ENCODE measurements at regions not wholly inside any gene's neighbourhood (a gene's known extent, or its start where the extent isn't known, plus 50 kb on each side); places are given as distances from the start of the nearest gene placed in this dataset.

DNA sequence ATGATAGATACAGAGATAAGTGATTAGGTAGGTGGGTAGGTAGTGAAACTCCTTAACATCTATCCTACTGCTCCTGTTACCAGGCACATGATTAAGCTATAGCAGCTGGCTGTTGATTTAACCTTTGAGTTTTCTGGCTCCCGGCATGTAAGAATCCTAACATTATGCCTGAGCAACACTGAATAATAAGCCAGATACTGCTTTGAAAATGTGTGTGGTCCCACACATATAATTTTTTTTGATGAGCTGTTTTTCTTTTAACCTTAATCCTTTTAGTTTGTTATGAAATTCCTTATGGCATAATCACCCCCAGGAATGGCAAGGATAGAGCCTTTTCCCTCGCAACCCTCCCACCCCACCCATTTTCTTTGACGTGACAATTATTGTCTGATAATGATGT, 104.2 kb upstream of the NEUROD1 start:
- ATAC-seq = no peak
- no peak for TF ChIP-seq GLIS3 (CRISPR knock-in tag; IDR thresholded peaks at IDR 0.05)
- no peak for TF ChIP-seq BACH2 (CRISPR knock-in tag; IDR thresholded peaks at IDR 0.05; ENCODE audit: borderline replicate concordance)
- no peak for TF ChIP-seq PPARA (CRISPR knock-in tag; IDR thresholded peaks at IDR 0.05; ENCODE audit: borderline replicate concordance)
- no peak for TF ChIP-seq OSR1 (CRISPR knock-in tag; IDR thresholded peaks at IDR 0.05)
- no peak for TF ChIP-seq CSDC2 (CRISPR knock-in tag; IDR thresholded peaks at IDR 0.05)
- no peak for TF ChIP-seq ZFP3 (CRISPR knock-in tag; IDR thresholded peaks at IDR 0.05)
- TF ChIP-seq, protein P1, sequence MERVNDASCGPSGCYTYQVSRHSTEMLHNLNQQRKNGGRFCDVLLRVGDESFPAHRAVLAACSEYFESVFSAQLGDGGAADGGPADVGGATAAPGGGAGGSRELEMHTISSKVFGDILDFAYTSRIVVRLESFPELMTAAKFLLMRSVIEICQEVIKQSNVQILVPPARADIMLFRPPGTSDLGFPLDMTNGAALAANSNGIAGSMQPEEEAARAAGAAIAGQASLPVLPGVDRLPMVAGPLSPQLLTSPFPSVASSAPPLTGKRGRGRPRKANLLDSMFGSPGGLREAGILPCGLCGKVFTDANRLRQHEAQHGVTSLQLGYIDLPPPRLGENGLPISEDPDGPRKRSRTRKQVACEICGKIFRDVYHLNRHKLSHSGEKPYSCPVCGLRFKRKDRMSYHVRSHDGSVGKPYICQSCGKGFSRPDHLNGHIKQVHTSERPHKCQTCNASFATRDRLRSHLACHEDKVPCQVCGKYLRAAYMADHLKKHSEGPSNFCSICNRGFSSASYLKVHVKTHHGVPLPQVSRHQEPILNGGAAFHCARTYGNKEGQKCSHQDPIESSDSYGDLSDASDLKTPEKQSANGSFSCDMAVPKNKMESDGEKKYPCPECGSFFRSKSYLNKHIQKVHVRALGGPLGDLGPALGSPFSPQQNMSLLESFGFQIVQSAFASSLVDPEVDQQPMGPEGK (CRISPR knock-in tag; IDR thresholded peaks at IDR 0.05; ENCODE audit: borderline replicate concordance) = no peak
- TF ChIP-seq ISL1 (CRISPR knock-in tag; IDR thresholded peaks at IDR 0.05) = no peak
- no peak for TF ChIP-seq ARNTL (CRISPR knock-in tag; IDR thresholded peaks at IDR 0.05; ENCODE audit: borderline replicate concordance, low read depth)
- TF ChIP-seq RARB (CRISPR knock-in tag; IDR thresholded peaks at IDR 0.05) = no peak
- no peak for TF ChIP-seq ZNF70 (CRISPR knock-in tag; IDR thresholded peaks at IDR 0.05)
- no peak for TF ChIP-seq ZNF8 (CRISPR knock-in tag; IDR thresholded peaks at IDR 0.05)
- TF ChIP-seq, protein P2, sequence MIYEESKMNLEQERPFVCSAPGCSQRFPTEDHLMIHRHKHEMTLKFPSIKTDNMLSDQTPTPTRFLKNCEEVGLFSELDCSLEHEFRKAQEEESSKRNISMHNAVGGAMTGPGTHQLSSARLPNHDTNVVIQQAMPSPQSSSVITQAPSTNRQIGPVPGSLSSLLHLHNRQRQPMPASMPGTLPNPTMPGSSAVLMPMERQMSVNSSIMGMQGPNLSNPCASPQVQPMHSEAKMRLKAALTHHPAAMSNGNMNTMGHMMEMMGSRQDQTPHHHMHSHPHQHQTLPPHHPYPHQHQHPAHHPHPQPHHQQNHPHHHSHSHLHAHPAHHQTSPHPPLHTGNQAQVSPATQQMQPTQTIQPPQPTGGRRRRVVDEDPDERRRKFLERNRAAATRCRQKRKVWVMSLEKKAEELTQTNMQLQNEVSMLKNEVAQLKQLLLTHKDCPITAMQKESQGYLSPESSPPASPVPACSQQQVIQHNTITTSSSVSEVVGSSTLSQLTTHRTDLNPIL (CRISPR knock-in tag; IDR thresholded peaks at IDR 0.05; ENCODE audit: low read depth) = no peak
- no peak for TF ChIP-seq ESRRG (CRISPR knock-in tag; IDR thresholded peaks at IDR 0.05)

DNA sequence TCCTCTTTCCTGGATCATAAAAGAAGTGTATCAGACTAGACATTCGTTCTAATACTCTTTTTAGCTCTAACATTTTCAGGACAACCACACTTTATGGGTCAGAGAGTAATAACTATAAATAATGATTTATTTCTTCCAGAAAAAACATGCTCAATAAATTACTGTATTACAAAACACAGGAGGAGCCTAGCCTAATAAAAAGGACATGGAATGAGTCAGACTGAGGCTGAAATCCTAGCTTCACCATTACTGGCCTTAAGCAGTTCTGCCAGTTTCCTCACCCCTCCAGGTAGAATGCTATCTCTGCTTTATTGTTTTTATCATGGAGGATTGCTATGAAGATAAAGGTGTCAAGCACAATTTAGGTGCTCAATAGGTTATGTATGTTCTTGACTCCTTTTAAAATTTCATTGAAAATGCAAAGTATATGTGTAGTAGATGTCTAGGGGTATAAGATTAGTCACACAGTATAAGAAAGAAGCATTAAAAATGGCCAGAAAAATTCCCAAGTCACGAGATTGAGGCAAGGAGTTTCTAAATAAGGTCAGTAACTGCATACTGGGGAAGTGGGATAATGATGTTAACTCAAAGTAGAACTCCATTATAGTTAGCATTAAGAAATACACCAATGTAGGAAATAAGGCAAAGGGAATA, 105.5 kb upstream of the NEUROD1 start:
- ATAC-seq = peak; percentile 84
- TF ChIP-seq ISL1 (CRISPR knock-in tag; IDR thresholded peaks at IDR 0.05) (0 out of 2 replicates have a peak, but pooled peaks have one; percentile 12), TSHZ2 (CRISPR knock-in tag; IDR thresholded peaks at IDR 0.05) (no peak)

DNA sequence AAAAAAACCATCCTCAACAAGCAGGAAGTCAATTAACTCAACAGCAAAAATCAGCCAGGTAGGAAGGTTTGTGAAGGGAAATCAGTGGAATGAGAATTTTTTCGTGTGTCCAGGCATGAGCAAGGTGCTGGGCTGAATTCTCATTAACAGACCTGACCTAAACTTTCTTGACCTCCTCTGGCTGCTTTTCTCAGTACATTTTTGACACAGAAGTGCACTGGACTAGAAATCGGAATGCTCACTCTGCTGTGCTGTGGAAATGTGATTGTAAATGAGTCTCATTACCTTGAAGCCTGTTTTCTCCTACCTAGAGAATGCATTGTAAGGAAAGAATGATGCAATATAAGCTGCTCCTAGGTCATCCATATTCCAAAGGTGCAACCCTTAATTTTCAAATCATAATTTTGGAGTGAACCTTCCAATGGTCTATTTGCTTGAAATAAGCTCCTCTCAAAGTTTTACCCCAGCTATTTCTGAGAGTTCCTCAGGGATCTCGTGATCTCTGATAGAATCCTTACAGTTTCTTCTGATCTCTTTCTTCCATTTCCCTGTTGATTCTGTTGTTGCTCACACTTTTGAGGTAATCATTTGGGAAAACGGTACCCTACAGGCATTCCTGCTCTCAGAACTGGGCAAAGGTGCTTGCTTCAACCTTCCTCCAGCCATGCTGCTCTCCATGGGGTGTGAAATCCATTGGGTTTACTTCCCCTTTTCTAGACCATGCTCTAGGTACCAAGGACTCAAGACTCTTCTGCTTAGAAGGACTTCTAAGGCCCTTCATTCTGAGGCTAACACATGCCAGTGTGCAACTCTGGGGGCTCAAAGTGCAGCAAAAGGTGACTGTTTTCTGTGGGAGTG, 104.9 kb upstream of the ITPRID2 start:
- TF ChIP-seq POU6F1 (CRISPR knock-in tag; IDR thresholded peaks at IDR 0.05; ENCODE audit: borderline replicate concordance, low read depth) = no peak
- no peak for ATAC-seq

GRCh38 chr2:181787310-181788048, 104.1 kb upstream of the ITPRID2 start:
- ATAC-seq = no peak
- no peak for TF ChIP-seq ZNF565 (CRISPR knock-in tag; conservative IDR thresholded peaks at IDR 0.05; ENCODE audit: low read depth)
- TF ChIP-seq CSDC2 (CRISPR knock-in tag; IDR thresholded peaks at IDR 0.05) = no peak
- no peak for TF ChIP-seq OSR1 (CRISPR knock-in tag; IDR thresholded peaks at IDR 0.05)
- TF ChIP-seq CSRNP3 (CRISPR knock-in tag; IDR thresholded peaks at IDR 0.05) = no peak
- TF ChIP-seq ARNTL (CRISPR knock-in tag; IDR thresholded peaks at IDR 0.05; ENCODE audit: borderline replicate concordance, low read depth) = no peak
- TF ChIP-seq BACH2 (CRISPR knock-in tag; IDR thresholded peaks at IDR 0.05; ENCODE audit: borderline replicate concordance) = no peak
- no peak for TF ChIP-seq RARB (CRISPR knock-in tag; IDR thresholded peaks at IDR 0.05)
- TF ChIP-seq TCF4 (CRISPR knock-in tag; IDR thresholded peaks at IDR 0.05; ENCODE audit: borderline replicate concordance) = no peak
- TF ChIP-seq TSHZ2 (CRISPR knock-in tag; IDR thresholded peaks at IDR 0.05) = no peak
- no peak for TF ChIP-seq ZFP3 (CRISPR knock-in tag; IDR thresholded peaks at IDR 0.05)
- no peak for TF ChIP-seq TOX (CRISPR knock-in tag; IDR thresholded peaks at IDR 0.05; ENCODE audit: borderline replicate concordance)
- no peak for TF ChIP-seq GLIS3 (CRISPR knock-in tag; IDR thresholded peaks at IDR 0.05)
- TF ChIP-seq SNAI2 (CRISPR knock-in tag; IDR thresholded peaks at IDR 0.05) = no peak
